Kidney (tissue), 13 donors: ENCODE measurements at regions not wholly inside any gene's neighbourhood (a gene's known extent, or its start where the extent isn't known, plus 50 kb on each side); places are given as distances from the start of the nearest gene placed in this dataset.

Experiments used
- DNase-seq, 5 donors: peaks; one replicate each; pipeline ENCODE4 v3.0.0-alpha.2; 2013 to 2020
- FAIRE-seq: peaks from 2 replicates; lab custom pipeline; 2012; peaks lifted over from hg19 to GRCh38; lab: Jason Lieb, UNC
- H3K27ac ChIP-seq, 2 donors: one replicate each; pipeline ENCODE4 v1.7.0; 2013; ENCODE audit warnings: low read depth in 2 of 2, low read length in 2 of 2, inconsistent platforms in 1 of 2
- H3K27me3 ChIP-seq: one replicate; pipeline ENCODE4 v1.7.1; 2013; ENCODE audit warnings: low read length, inconsistent platforms; ENCODE audit not compliant: control insufficient read depth, insufficient read depth
- H3K36me3 ChIP-seq, 3 donors: one replicate each; pipeline versions ENCODE4 v1.7.0 to v1.7.1; 2013; ENCODE audit warnings: low read length in 3 of 3, control low read depth in 1 of 3, inconsistent platforms in 1 of 3; ENCODE audit not compliant: insufficient read depth in 3 of 3, control insufficient read depth in 2 of 3
- H3K4me1 ChIP-seq, 3 donors: one replicate each; pipeline versions ENCODE4 v1.7.0 to v1.7.1; 2013; ENCODE audit warnings: low read length in 3 of 3, inconsistent platforms in 1 of 3, low read depth in 1 of 3; ENCODE audit not compliant: control insufficient read depth in 2 of 3, insufficient read depth in 2 of 3
- H3K4me3 ChIP-seq, 3 donors: one replicate each; pipeline versions ENCODE4 v1.7.0 to v1.8.1; 2013; ENCODE audit warnings: low read length in 3 of 3, control low read depth in 1 of 3, inconsistent platforms in 1 of 3
- H3K9ac ChIP-seq, 3 donors: one replicate each; pipeline versions ENCODE4 v1.7.0 to v1.7.1; 2013; ENCODE audit warnings: low read length in 3 of 3, control low read depth in 1 of 3, inconsistent platforms in 1 of 3
- H3K9me3 ChIP-seq, 3 donors: one replicate each; pipeline versions ENCODE4 v1.7.0 to v1.7.1; 2013; ENCODE audit warnings: low read length in 3 of 3, control low read depth in 1 of 3, inconsistent platforms in 1 of 3; ENCODE audit not compliant: control insufficient read depth in 2 of 3, insufficient read depth in 1 of 3
- intact Hi-C: fragments of 100-400 bp; cut with DNase I; formaldehyde crosslinking; loops from one replicate; pipeline ENCODE4 v1.11.1; 2022
- TF ChIP-seq, protein P1 (sequence below): IDR thresholded peaks from 3 replicates; pipeline ENCODE4 v1.5.1; 2012; ENCODE audit warnings: mild to moderate bottlenecking, moderate library complexity, borderline replicate concordance; ENCODE audit not compliant: insufficient read depth; ENCODE audit errors: extremely low read depth
- donor health status: control.
- donor health status: control.
- donor health status: control.
- donor health status: control.
- donor health status: control.
- donor health status: DM: yes; HTN: yes; CAD: no.
- donor health status: Normal renal cell carcinoma (clear cell type).

DNA sequence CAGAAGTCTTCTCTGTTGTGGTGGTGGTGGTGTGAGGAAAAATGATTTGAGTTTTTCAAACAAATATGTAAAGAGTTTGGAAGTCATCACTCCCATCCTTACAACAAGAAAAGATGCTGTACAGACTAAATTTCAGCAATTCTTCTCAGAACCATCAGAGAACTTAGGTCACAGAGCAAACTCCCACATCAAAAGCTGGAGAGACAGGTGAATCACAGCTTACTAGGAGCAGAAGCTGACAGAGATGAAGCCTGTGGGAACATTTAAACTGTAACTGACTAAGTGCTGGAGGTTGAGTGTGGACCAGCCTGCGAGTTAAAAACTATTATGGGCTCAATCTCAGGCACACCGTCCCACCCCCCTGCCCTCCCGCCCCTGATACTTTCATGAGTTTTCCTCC, 97.3 kb downstream of the AKR1D1 start:
- Histone ChIP-seq H3K27ac (no peak overlapping the region), H3K9ac (no peak overlapping the region), H3K36me3 (no peaks in the 10 kb centered on the region), H3K9me3 (peaks cover 0 to 5% (median 0%) of the 10 kb centered on the region in 3 donors), H3K27me3 (no peaks in the 10 kb centered on the region), H3K4me3 (no peak overlapping the region), H3K4me1 (no peaks in the 10 kb centered on the region)
- FAIRE-seq, result no peak
- intact Hi-C loops, result loop anchor here (10.0 kb wide), 1 partner anchor 61 kb away; no protein-coding TSS in a partner anchor
- DNase-seq, result no peak
- TF ChIP-seq, protein P1, sequence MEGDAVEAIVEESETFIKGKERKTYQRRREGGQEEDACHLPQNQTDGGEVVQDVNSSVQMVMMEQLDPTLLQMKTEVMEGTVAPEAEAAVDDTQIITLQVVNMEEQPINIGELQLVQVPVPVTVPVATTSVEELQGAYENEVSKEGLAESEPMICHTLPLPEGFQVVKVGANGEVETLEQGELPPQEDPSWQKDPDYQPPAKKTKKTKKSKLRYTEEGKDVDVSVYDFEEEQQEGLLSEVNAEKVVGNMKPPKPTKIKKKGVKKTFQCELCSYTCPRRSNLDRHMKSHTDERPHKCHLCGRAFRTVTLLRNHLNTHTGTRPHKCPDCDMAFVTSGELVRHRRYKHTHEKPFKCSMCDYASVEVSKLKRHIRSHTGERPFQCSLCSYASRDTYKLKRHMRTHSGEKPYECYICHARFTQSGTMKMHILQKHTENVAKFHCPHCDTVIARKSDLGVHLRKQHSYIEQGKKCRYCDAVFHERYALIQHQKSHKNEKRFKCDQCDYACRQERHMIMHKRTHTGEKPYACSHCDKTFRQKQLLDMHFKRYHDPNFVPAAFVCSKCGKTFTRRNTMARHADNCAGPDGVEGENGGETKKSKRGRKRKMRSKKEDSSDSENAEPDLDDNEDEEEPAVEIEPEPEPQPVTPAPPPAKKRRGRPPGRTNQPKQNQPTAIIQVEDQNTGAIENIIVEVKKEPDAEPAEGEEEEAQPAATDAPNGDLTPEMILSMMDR, result no peak

DNA sequence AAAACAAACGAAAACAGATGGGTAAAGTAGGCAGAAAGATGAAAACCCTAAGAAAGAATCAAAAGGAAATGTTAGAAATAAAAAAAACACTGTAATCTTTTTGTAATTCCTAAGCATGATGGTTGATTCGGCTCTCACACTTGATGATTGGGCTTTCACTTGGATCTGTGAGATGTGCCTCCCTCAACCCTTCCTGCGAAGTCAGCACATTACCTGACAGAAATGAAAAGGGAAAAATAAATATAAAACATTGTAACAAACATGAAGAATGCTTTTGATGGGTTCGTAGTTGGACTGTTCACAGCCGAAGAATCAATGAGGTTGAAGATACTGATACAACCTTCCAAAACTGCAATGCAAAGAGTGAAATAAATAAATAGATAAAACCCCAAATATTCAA, 99.8 kb downstream of the AKR1D1 start:
- no peaks in the 10 kb centered on the region for H3K27me3 ChIP-seq
- FAIRE-seq (no peak), DNase-seq (no peak)
- H3K27ac ChIP-seq, result no peak overlapping the region
- no peaks in the 10 kb centered on the region for H3K36me3 ChIP-seq
- peaks cover 0 to 5% (median 0%) of the 10 kb centered on the region in 3 donors for H3K9me3 ChIP-seq
- no peak overlapping the region for H3K4me3 ChIP-seq
- intact Hi-C loops, result loop anchor here (10.0 kb wide), 1 partner anchor 59 kb away; no protein-coding TSS in a partner anchor
- no peak overlapping the region for H3K9ac ChIP-seq
- no peaks in the 10 kb centered on the region for H3K4me1 ChIP-seq
- TF ChIP-seq, protein P1, result no peak

DNA sequence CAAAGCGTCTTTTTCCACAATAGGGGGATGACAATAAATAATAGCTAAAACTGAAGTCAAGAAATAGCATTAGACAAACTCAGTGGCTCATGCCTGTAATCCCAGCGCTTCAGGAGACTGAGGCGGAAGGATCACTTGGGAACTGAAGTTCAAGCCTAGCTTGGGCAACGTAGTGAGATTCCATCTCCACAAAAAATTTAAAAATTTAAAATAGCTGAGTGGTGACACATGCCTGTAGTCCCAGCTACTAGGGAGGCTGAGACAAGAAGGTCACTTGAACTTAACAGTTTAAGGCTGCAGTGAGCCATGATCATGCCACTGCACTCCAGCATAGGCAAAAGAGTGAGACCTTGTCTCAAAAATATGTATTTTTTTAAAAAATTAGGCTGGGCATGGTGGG, 107.9 kb downstream of the AKR1D1 start:
- intact Hi-C loops, result no loop called here
- H3K9me3 ChIP-seq, result peaks cover 0 to 7% (median 4%) of the 10 kb centered on the region in 3 donors
- H3K4me3 ChIP-seq, result no peak overlapping the region
- DNase-seq (no peak), FAIRE-seq (no peak)
- H3K9ac ChIP-seq, result no peak overlapping the region
- no peak overlapping the region for H3K27ac ChIP-seq
- TF ChIP-seq, protein P1, result no peak
- no peaks in the 10 kb centered on the region for H3K27me3 ChIP-seq
- H3K4me1 ChIP-seq, result no peaks in the 10 kb centered on the region
- no peaks in the 10 kb centered on the region for H3K36me3 ChIP-seq
